HG03097 (cell line): ENCODE measurements at regions not wholly inside any gene's neighbourhood (a gene's known extent, or its start where the extent isn't known, plus 50 kb on each side); places are given as distances from the start of the nearest gene placed in this dataset.

Experiments
- ATAC-seq: cut with Tn5 transposase; IDR thresholded peaks from one replicate; pipeline ENCODE4 v1.9.1; 2021; ENCODE audit not compliant: unreplicated experiment, low FRiP score

DNA sequence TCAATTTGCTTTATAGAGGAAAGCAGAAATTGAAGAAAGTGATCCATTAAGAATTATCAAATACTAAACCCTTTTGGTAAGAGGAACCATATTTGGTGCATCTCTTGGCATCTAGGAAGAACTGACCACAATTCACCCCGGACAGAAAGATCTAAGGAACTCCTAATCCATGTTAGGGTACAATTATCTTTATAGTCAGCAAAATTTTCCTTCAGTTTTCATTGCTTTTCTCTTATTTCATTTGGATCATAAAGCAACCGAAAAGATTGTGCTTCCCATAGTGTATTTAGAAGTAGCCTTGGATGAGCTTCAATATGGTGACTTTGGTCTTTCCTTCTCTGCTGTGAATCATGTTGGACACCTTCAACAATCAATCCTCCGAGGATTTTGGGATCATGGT is 50.1 kb upstream of the IGFBP5 start:
- no peak for ATAC-seq
